ENCODE measurements at regions not wholly inside any gene's neighbourhood (a gene's known extent, or its start where the extent isn't known, plus 50 kb on each side); places are given as distances from the start of the nearest gene placed in this dataset.

- TF ChIP-seq CTCF (IDR thresholded peaks at IDR 0.05; ENCODE audit: low read depth, low read length), result no peak
- H3K4me3 ChIP-seq (ENCODE audit: low read depth, low read length), result no peak overlapping the region
- no peaks in the 10 kb centered on the region for H3K9me3 ChIP-seq (ENCODE audit: severe bottlenecking)
- no peaks in the 10 kb centered on the region for H3K36me3 ChIP-seq
- H3K27me3 ChIP-seq (ENCODE audit: insufficient read depth, low read depth, severe bottlenecking), result no peaks in the 10 kb centered on the region
- no peak overlapping the region for H3K27ac ChIP-seq
- no peak for DNase-seq
These were observed 412.5 kb downstream of the PTPRU start for GRCh38 chr1:29648798-29649188.

GRCh38 chr1:29648026-29648425, 411.7 kb downstream of the PTPRU start:
- Histone ChIP-seq H3K4me3 (ENCODE audit: low read depth, low read length) (no peak overlapping the region), H3K27ac (no peak overlapping the region), H3K36me3 (no peaks in the 10 kb centered on the region), H3K9me3 (ENCODE audit: severe bottlenecking) (no peaks in the 10 kb centered on the region), H3K27me3 (ENCODE audit: insufficient read depth, low read depth, severe bottlenecking) (no peaks in the 10 kb centered on the region)
- DNase-seq, result no peak
- no peak for TF ChIP-seq CTCF (IDR thresholded peaks at IDR 0.05; ENCODE audit: low read depth, low read length)

- Histone ChIP-seq H3K27me3 (ENCODE audit: insufficient read depth, low read depth, severe bottlenecking) (no peaks in the 10 kb centered on the region), H3K36me3 (no peaks in the 10 kb centered on the region), H3K27ac (no peak overlapping the region), H3K9me3 (ENCODE audit: severe bottlenecking) (no peaks in the 10 kb centered on the region), H3K4me3 (ENCODE audit: low read depth, low read length) (no peak overlapping the region)
- DNase-seq, result no peak
- TF ChIP-seq CTCF (IDR thresholded peaks at IDR 0.05; ENCODE audit: low read depth, low read length), result no peak
These were observed 411.3 kb downstream of the PTPRU start for GRCh38 chr1:29647581-29647980.

- H3K36me3 ChIP-seq, result no peaks in the 10 kb centered on the region
- H3K4me3 ChIP-seq (ENCODE audit: low read depth, low read length), result no peak overlapping the region
- no peak overlapping the region for H3K27ac ChIP-seq
- no peaks in the 10 kb centered on the region for H3K9me3 ChIP-seq (ENCODE audit: severe bottlenecking)
- TF ChIP-seq CTCF (IDR thresholded peaks at IDR 0.05; ENCODE audit: low read depth, low read length), result no peak
- DNase-seq, result no peak
- H3K27me3 ChIP-seq (ENCODE audit: insufficient read depth, low read depth, severe bottlenecking), result no peaks in the 10 kb centered on the region
These were observed 409.9 kb downstream of the PTPRU start for GRCh38 chr1:29646161-29646775.

GRCh38 chr1:29645586-29645985, 409.3 kb downstream of the PTPRU start:
- no peak for TF ChIP-seq CTCF (IDR thresholded peaks at IDR 0.05; ENCODE audit: low read depth, low read length)
- Histone ChIP-seq H3K36me3 (no peaks in the 10 kb centered on the region), H3K4me3 (ENCODE audit: low read depth, low read length) (no peak overlapping the region), H3K27me3 (ENCODE audit: insufficient read depth, low read depth, severe bottlenecking) (no peaks in the 10 kb centered on the region), H3K27ac (no peak overlapping the region), H3K9me3 (ENCODE audit: severe bottlenecking) (no peaks in the 10 kb centered on the region)
- no peak for DNase-seq

- H3K27me3 ChIP-seq (ENCODE audit: insufficient read depth, low read depth, severe bottlenecking), result no peaks in the 10 kb centered on the region
- TF ChIP-seq CTCF (IDR thresholded peaks at IDR 0.05; ENCODE audit: low read depth, low read length), result no peak
- no peak overlapping the region for H3K4me3 ChIP-seq (ENCODE audit: low read depth, low read length)
- H3K27ac ChIP-seq, result no peak overlapping the region
- no peaks in the 10 kb centered on the region for H3K9me3 ChIP-seq (ENCODE audit: severe bottlenecking)
- H3K36me3 ChIP-seq, result no peaks in the 10 kb centered on the region
- no peak for DNase-seq
These were observed 408.5 kb downstream of the PTPRU start for GRCh38 chr1:29644812-29645211.
